GM21619 (cell line): ENCODE measurements at regions not wholly inside any gene's neighbourhood (a gene's known extent, or its start where the extent isn't known, plus 50 kb on each side); places are given as distances from the start of the nearest gene placed in this dataset.
A peak's percentile ranks its signal among the peaks of the same experiment; 100 is the strongest.
"Not testable (repeated sequence)": the region's sequence is repeated elsewhere in the genome, so short reads cannot be mapped to it uniquely, and the experiment has no call there.

Experiments
- ATAC-seq: cut with Tn5 transposase; IDR thresholded peaks from one replicate; pipeline ENCODE4 v1.9.1; 2021; ENCODE audit not compliant: unreplicated experiment

DNA sequence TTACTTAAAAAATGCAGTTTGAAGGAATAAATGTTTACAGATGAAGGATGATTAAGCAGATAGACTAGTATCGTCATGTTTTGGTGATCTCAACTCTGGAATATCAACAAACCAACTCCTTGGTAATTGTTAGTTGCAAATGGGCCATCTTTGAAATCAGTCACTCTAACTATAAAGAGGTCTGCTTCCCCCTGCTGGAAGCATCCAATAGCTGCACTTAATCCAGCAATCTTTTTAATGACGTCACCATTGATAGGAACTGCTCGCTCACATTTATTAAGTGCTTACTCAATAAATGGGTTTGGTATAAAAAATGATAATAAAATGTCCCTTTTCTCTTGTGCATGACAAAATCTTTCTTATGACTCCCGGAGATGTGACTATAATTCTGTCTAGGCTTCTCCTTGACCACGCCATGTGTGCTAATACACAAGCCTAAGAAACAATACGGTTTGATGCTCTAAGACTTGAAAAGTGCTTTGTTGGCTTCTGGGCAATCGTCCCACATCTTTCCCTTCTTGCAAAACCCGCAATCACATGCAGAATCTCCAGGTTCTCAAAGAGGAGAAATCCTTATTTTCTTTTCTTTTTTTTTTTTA, 227.6 kb upstream of the POU1F1 start:
- ATAC-seq = peak; percentile 92

DNA sequence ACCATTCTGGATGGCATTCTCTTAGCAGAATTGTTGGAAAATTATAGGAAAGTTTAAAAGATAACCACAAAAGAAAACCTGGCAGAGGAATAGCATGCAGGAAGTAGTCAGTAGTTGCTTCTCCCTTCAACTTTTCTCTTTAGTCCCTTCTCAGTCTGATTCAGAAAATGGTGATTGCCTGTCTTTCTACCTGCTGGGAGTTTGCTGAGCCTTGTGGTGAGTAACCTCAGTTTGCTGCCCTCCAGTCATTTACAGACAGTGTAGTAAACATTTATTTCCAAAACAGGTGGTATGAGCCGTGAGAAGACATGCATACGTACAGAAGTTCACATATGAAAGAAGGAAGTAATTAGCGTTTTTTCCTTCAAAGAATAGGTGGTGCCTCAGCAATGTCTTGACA, 224.7 kb upstream of the POU1F1 start:
- no peak for ATAC-seq

DNA sequence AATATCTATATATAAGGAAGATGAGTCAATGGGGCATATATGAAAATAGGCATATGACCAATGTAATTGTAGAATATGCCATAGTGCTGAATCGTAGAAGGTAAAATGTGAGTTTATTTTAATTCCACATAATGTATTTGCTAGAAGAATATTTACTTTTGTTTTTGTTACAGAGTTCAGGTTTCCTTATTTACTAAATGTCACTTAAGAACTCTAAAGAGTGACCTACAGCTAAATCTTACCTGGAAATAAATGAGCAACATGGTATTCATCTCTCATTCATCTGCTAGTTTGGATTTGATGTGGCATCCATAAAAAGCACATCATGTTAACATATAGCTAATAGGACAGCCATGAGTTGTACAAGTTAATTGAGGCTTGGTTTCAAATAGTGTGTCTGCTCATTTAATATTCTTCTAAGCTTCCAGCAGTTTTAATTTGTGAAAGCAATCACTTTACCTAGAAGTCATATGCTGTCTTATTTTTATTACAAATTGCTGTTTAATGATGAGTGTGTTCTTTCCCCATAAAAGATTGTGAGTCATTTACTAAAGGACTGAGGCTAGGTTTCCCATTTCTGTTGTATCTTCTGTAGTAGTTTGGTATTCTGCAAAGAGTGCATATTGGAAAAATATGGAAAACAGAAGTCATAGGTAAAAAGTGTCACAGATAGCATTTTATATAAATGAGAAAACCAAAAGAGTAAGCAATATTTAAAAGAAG, 222.1 kb upstream of the POU1F1 start:
- ATAC-seq = no peak

DNA sequence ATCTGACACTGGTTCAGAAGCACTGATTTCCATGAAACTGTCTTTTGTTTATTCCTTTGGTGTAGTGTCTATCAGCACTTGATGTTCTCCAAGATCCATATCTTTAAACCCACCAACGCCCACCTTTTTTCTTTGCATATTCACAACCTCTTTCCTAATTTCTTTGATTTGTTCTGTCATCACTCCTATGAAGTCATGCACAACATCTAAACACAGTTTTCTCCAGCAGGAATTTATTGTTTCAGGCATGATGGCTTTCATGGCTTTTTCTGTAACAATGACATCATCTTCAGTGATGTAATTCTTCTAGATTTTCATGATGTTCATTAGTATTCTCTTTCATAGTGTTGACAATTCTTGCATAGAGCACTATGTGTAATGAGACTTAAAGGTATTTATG, 219.6 kb upstream of the POU1F1 start:
- no peak for ATAC-seq

DNA sequence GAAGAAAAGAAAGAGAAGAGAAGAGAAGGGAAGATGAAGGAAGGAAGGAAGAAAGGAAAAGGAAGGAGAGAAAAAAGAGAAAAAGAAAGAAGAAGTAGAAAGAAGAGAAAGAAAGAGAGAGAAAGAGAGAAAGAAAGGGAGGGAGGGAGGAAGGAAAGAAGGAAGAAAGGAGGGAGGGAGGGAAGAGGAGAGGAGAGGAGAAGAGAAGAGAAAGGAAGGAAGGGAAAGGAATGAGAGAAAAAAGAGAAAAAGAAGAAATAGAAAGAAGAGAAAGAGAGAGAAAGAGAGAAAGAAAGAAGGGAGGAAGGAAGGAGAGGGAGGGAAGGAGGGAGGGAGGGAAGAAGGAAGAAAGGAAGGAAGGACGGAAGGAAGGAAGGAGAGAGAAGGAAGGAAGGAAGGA, 217.9 kb upstream of the POU1F1 start:
- ATAC-seq = no peak

DNA sequence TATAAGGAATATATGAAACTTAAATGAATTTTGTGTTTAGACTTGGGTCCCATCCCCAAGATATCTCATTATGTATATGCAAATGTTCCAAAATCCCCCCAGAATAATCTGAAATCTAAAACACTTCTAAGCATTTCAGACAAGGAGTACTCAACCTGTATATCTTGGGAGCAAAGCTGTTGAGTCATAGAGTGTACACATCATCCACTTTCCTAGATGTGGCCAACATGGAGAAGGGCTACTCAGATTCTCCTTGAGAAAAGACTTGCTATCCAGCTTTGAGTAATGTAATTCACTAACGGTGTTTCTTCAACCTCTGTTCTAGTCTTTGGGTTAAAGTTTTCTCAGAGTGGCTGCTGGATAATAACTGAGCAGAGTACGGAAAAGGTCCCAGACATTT, 215.5 kb upstream of the POU1F1 start:
- no peak for ATAC-seq

DNA sequence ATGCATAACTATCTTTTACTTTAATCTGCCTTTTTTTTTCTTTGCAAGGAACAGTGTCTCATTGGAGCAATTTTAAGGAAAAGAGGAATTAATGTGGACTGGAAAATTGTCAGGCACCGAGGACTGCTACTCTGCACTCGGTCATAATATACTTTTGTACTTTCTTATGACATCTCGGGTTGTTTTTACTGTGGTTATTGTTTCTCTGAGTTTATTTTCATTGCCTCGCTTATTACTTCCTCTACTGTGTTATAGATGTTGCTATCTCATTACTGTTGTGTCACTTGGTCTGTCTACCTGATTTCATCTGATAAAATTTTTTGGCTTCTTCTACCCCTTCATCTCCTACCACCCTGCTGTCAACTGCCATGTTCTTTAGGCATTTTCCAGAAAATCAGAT, 213.5 kb upstream of the POU1F1 start:
- ATAC-seq = no peak

DNA sequence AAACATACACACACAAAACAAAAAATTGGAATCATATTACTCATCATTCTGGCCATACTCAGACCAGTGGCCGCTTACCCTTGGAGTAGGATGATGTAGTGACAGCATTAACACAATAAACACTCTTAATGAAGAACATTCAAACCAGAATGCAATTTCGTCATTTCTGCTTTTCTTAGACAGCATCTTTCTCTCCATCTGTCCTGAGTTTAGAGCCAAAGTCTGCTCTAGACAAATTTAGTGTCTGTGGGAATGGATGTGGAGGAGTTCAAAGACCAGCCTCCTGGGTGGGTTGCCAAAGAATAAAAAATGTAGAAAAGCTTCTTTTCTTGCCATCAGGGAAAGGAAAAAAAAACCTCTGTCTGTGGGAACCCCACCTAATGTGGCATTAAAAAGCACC, 212.4 kb upstream of the POU1F1 start:
- ATAC-seq = no peak

DNA sequence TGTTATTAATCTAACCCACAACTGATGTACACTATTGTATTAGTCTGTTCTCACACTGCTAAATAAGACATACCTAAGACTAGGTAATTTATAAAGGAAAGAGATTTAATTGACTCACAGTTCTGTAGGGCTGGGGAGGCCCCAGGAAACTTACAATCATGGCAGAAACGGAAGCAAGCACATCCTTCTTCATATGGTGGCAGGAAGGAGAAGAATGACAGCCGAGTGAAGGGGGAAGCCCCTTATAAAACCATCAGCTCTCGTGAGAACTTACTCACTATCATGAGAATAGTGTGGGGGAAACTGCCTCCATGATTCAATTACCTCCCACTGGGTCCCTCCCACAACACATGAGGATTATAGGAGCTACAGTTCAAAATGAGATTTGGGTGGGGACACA, 210.3 kb upstream of the POU1F1 start:
- not testable (repeated sequence) for ATAC-seq

DNA sequence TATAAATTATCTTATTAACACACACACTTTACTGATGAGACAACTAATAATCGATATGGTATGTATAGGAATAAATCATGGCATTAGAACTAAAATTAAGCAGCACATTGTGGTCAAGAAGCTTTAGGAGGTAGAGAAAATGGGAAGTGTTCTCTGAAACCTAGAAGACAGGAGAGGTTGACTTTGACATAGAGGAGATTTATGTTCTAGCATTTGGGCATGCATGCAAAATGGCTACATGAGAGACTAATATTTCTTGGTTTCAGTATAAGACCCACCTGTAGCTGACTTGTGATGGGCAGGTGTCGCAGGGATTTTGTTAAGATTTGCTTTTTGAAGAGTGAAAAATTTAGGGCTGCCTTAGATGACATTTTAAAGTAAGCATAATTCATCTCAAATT, 209.7 kb upstream of the POU1F1 start:
- no peak for ATAC-seq

DNA sequence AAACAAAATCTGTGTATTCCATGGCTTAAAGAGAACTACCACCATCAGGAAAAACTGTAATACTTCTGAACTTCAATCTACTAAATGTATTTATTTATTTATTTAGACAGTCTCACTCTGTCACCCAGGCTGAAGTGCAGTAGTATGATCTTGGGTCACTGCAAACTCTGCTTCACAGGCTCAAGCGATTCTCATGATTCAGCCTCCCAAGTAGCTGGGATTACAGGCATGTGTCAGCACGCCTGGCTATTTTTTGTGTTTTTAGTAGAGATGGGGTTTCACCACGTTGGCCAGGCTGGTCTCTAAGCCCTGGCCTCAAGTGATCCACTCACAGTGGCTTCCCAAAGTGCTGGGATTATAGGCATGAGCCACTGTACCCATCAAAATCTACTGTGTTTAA, 202.3 kb upstream of the POU1F1 start:
- no peak for ATAC-seq

DNA sequence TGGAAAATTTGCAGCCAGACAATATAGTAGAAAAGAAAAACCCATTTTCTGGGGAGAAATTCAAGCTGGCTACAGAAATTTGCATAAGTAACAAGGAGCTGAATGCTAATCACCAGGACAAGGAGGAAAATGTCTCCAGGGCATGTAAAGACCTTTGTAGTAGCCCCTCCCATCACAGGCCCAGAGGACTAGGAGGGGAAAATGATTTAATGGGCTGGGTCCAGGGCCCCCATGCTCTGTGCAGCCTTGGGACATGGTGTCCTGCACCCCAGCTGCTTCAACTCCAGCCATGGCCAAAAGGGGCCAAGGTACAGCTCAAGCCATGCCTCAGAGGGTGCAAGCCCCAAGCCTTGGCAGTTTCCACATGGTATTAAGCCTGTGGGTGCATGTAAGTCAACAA, 197.6 kb upstream of the POU1F1 start:
- no peak for ATAC-seq

DNA sequence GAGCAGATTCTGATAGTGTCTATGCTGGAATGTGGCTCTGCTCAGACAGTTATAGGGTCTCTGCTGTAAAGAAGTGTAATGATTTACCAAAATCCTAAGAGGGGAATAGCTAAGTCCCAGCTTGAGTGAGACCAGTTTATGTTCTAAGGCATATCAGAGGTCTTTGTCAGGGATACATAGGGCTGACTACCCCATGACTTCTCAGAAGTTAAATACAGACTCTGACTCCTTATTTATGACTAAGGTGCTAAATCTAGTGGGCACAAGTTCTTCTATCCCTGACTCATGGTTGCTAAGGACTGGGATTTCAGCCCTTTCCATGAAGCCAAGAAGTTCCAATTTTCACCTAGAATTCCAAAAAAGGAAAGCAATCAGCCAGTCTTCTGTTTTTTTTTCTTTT, 192.6 kb upstream of the POU1F1 start:
- ATAC-seq = no peak

DNA sequence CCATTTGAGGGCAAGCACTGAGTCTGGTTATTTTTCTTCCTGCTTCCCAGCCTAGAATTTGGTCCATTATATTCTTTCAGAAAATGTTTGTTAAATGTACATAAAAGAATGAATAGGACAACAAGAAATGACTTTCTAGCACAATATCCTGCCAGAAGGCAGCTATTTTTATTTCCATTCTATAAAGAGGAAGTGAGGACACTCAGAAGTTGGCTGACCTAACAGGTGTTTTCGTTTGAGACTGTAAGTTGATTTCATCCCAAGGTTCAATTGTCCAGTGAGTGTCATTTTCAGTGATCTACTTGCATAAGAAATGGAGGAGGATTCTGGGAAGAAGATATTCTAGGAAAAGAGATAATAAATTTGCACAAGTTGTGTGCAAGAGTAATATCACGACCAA, 191.9 kb upstream of the POU1F1 start:
- ATAC-seq = no peak

DNA sequence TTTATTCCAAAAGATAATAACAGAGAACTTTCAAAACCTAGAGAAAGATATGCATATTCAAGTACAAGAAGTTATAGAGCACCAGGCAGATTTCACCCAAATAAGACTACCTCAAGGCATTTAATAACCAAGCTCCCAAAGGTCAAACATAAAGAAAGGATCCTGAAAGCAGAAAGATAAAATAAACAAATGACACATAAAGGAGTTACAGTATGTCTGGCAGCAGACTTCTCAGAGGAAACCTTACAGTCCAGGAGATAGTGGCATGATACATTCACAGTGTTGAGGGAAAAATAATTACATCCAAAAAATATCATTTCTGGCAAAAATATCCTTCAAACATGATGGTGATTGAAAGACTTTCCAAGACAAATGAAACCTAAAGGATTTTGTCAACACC, 185.8 kb upstream of the POU1F1 start:
- ATAC-seq = no peak

DNA sequence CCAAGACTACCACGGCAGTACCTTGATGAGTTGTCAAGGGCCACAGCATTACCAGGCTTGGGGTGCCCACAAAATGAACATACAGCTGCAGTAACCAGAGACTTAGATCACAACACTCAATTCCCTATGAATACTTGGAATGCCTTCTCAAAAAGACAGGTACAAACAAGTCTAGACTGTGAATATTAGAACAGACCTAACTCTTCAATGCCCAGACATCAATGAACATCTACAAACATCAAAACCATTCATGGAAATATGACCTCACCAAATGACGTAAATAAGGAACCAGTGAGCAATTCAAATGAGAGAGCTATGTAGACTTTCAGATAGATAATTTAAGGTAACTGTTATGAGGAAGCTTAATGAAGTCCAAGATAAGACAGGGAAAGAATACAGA, 185.1 kb upstream of the POU1F1 start:
- ATAC-seq = no peak

DNA sequence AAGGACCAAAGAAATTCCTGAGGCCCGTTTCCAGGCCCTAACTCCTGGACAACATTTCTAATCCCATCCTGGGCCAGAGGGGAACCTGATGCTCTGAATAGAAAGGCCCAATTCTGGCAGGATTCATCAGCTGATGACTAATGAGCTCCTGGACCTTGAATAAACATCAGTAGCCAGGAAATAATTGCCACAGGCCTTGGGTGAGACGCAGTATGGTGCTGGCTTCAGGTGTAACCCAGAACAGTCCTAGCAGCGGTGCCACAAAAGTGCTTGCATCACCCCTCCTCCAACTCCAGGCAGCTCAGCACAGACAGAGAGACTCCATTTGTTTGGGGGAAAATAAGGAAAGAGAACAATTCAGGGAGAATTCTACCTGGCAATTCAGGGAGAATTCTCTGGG, 184.7 kb upstream of the POU1F1 start:
- ATAC-seq = no peak

DNA sequence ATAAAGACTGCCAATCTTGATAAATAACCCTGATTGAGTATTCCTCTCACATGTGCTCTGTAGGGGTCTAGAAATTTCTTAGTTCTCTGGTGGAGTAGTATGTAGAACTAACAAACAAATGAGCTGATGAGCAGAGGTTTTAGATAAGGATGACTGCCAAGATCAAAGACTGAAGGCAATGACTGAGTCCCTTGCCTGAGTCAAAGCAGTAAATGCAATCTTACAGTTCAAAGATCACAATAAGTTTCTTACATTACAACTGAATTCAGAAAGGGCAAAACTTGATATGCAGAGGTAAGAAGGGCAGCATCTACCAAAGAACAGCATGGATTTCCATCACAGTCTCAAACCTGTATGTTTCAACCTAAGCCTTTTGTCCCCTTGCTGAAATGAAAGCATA, 172.2 kb upstream of the POU1F1 start:
- ATAC-seq = no peak

DNA sequence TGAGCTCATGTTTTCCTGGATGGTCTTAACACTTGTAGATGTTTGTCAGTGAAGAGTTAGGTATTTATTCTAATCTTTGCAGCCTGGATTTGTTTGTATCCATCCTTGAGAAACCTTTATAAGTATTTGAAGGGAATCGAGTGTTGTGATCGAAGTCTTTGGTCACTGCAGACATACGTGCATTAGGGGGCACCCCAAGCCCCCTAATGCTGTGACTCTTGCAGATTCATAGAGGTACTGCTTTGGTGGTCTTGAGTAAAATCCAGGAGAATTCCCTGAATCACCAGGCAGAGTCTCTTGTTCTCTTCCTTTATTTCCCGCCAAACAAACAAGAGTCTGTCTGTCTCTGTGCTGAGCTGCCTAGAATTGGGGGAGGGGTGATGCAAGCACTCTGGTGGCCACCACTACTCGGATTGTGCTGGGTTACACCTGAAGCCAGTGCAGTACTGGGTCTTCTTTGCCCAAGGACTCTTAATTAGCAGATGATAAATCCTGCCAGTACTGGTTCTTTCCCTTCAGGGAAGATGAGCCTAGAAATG, 170.5 kb upstream of the POU1F1 start:
- no peak for ATAC-seq

DNA sequence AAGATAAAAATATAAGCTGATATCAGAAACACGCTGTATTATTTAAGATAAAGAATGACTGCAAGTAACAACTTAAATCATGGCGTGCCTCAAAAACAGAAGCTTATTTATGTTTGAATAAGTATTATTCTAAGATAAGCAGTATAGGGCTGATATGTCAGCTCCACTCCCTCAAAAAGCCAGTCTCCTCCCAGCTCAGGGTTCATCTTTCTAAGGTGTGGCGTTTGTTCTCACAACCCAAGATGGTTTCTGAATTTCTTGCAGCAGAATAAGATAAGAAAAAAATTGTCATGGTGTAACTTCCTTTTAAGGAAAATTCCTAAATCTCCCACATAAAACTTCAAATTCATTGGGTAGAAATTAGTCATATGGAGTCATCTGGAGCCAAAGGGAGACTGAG, 166.1 kb upstream of the POU1F1 start:
- no peak for ATAC-seq

DNA sequence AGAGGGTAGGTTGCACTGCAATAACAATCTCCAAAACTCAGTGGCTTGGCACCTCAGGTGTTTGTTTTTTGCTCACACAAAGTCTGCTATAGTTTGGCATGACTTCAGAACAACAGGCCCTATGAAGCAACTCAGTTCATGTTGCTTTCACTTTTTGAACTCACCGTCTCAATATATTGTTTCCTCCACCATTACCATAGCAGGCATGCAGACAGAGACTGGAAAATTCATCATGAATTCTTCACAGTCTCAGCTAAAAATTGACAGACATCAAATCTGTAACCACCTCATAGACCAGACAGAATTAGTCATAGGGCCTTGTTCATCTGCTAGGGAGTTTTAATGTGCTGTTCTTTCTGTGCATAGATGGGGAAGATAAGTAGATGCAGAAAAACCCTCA, 161.4 kb upstream of the POU1F1 start:
- no peak for ATAC-seq

DNA sequence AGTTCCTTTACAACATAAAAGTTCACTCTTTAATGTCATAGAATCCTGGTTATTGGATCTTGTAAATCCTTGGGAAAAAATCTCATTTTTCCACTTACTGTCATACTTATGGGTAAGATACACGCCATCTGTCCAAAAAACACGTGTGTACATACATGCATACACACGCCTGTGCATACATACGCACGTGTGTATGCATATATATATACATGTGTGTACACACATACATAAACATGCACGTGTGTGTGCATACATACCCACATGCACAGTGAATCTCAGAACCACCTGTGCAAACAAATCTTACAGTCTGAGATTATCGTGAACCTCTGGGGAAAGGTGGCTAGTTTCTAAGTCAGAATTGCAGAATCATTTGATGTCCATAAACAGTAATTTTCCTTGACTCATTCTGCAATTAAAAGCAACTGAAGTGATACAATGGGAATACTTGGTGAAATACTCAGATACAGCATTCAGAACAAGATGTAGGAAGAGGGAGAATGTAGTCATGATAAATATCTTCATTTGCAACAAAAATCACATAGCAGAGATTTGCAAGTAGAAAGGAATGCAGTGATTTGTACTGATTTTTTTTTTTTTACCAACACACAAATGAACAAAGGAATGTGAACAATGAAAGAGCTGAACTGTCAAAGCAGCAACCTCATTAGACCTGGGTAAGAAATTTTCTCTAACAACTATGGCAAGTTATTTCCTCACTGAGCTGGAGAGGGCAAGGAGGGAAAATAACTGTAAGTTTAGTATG, 160.6 kb upstream of the POU1F1 start:
- no peak for ATAC-seq
